Muscle of leg (tissue), 3 donors: ENCODE measurements at regions not wholly inside any gene's neighbourhood (a gene's known extent, or its start where the extent isn't known, plus 50 kb on each side); places are given as distances from the start of the nearest gene placed in this dataset.

ENCODE experiments used
- DNase-seq: peaks from one replicate; pipeline ENCODE4 v3.0.0; 2013
- H3K27ac ChIP-seq: one replicate; pipeline ENCODE4 v1.5.1; 2013; ENCODE audit warnings: mild to moderate bottlenecking, low read length, control low read depth
- H3K27me3 ChIP-seq: one replicate; pipeline ENCODE4 v1.6.1; 2013; ENCODE audit warnings: low read length; ENCODE audit not compliant: control insufficient read depth, insufficient read depth
- H3K36me3 ChIP-seq: one replicate; pipeline ENCODE4 v1.6.1; 2013; ENCODE audit warnings: low read length; ENCODE audit not compliant: control insufficient read depth, insufficient read depth
- H3K4me1 ChIP-seq: one replicate; pipeline ENCODE4 v1.6.1; 2013; ENCODE audit warnings: low read length; ENCODE audit not compliant: control insufficient read depth, insufficient read depth
- H3K4me3 ChIP-seq: one replicate; pipeline ENCODE4 v1.5.1; 2013; ENCODE audit warnings: low read length, control low read depth
- H3K9me3 ChIP-seq: replicated peaks from 2 replicates; pipeline ENCODE4 v1.6.1; 2013; ENCODE audit warnings: low read depth, low read length; ENCODE audit not compliant: control insufficient read depth
- WGBS: methylation state at CpG from one replicate; pipeline ENCODE4 v1.1.5; 2013; ENCODE audit warnings: missing lambda C conversion rate; ENCODE audit not compliant: insufficient coverage; 5-methylcytosine and 5-hydroxymethylcytosine counted together

GRCh38 chr13:106003651-106004050 is 531.8 kb downstream of the EFNB2 start:
- WGBS, result no CpG with 5 or more reads among the region's 1 CpG
- no peak for DNase-seq
- Histone ChIP-seq H3K9me3 (no peaks in the 10 kb centered on the region), H3K27me3 (no peaks in the 10 kb centered on the region), H3K4me3 (no peak overlapping the region), H3K36me3 (no peaks in the 10 kb centered on the region), H3K27ac (no peak overlapping the region), H3K4me1 (no peaks in the 10 kb centered on the region)

DNA sequence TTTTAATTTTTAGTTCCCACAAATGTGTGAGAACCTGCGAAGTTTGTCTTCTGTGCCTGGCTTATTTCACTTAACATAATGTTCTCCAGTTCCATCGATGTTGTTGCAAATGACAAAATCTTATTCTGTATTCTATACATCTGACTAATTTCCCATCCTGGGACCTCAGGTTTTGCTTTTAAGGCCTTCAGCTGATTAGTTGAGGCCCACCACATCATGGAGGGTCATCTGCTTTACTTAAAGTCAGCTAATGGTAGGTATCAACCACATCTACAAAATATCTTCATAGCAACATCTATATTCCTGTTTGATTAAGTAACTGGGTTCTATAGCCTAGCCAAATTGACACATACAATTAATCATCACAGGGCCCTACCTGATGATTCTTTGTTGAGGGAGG is 534.0 kb downstream of the EFNB2 start:
- peaks cover 19% of the 10 kb centered on the region for H3K4me1 ChIP-seq
- H3K4me3 ChIP-seq, result no peak overlapping the region
- no peak for DNase-seq
- no peaks in the 10 kb centered on the region for H3K27me3 ChIP-seq
- no peaks in the 10 kb centered on the region for H3K36me3 ChIP-seq
- H3K9me3 ChIP-seq, result no peaks in the 10 kb centered on the region
- 100% methylated on average over 1 of the region's 2 CpGs for WGBS
- no peak overlapping the region for H3K27ac ChIP-seq

DNA sequence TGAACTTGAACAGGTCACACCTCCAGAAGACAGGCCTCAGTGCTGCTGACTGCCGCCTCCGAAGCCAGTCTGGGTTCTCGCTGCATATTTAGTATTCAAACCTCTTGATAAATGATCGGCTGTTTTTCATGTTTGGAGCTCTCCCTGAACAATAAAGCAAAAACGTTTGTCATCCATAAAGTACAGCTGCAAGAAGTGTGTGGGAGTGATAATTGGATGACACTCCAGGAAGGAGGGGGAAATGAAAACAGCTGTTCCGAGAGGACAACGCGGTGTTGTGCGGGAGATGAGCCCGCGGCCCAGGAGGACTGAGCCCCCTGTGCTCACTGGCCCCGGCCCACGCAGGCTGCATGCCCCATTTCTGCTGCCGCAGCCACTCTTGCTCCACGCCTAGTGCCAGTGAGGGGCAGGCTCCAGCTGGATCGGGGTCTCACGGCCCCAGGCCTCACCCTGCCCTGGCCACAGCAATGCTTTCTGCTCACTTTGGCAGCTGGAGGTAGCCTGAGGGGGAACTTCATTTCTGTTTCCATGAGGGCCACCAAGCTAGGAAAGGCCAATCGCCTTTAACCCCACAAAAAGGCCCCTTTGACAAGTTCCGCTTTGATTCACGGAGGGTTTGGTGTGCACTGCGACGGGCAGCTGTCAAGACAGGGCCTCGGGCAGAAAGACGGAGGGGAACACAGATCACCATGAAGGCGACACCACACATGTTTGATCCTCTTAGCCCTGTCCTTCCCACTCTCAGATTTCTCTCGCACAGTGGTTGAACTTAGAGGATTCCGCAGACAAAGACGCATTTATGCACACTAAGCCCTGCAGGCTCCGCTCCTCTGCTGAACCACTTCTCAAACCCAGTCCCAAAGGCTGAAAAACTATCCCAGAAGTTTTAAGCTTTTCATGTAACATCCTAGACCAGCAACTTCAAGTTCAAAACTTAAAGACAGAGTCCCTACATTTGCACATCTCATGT is 537.6 kb downstream of the EFNB2 start:
- peaks cover 21% of the 10 kb centered on the region for H3K4me1 ChIP-seq
- 34% methylated on average over 22 of the region's 29 CpGs for WGBS
- H3K4me3 ChIP-seq, result no peak overlapping the region
- peak overlapping the region; percentile 82 for H3K27ac ChIP-seq
- H3K27me3 ChIP-seq, result no peaks in the 10 kb centered on the region
- no peaks in the 10 kb centered on the region for H3K9me3 ChIP-seq
- peak; percentile 88 for DNase-seq
- H3K36me3 ChIP-seq, result no peaks in the 10 kb centered on the region

- H3K27me3 ChIP-seq, result no peaks in the 10 kb centered on the region
- H3K4me3 ChIP-seq, result no peak overlapping the region
- H3K4me1 ChIP-seq, result peaks cover 24% of the 10 kb centered on the region
- H3K27ac ChIP-seq, result no peak overlapping the region
- H3K9me3 ChIP-seq, result no peaks in the 10 kb centered on the region
- DNase-seq, result no peak
- no peaks in the 10 kb centered on the region for H3K36me3 ChIP-seq
- 67% methylated on average over 11 of the region's 13 CpGs for WGBS
Observed at GRCh38 chr13:105996391-105997025, 539.0 kb downstream of the EFNB2 start.

- H3K27ac ChIP-seq, result no peak overlapping the region
- no peak for DNase-seq
- no peaks in the 10 kb centered on the region for H3K9me3 ChIP-seq
- no peaks in the 10 kb centered on the region for H3K36me3 ChIP-seq
- H3K4me3 ChIP-seq, result no peak overlapping the region
- 93% methylated on average over 5 of the region's 5 CpGs for WGBS
- H3K4me1 ChIP-seq, result peaks cover 25% of the 10 kb centered on the region
- H3K27me3 ChIP-seq, result no peaks in the 10 kb centered on the region
Observed at GRCh38 chr13:105994340-105994739, 541.1 kb downstream of the EFNB2 start.

DNA sequence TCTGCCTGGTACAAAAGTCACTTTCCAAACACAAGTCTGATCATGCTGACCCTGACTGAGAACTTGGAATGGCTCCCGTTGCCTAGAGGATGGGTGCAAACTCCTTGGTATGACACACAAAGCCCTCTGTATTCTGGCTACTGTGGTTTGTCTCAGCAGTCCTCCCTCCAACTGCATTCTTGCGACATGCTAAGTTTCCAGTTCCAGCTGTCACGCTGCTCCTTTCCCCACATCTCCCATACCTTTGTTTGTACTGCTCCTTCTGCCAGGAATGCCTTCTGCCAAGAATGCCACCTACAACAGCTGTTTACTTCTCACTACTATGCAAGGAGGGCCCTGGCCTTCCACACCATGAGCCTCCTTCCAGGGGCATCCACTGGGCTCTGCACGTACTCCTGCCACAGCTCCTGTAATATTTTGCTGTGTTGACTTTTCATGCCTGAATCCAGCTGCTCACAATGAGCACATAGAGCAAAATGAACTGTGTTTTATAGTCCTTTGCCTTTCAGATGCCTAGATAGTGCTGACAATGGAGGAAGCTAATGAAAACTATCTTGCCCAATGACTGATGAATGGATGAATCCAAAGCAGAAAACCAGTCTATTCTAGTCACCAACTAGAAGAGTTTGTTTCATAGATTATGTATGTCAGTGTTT is 543.7 kb downstream of the EFNB2 start:
- DNase-seq, result peak; percentile 31
- H3K36me3 ChIP-seq, result no peaks in the 10 kb centered on the region
- no peaks in the 10 kb centered on the region for H3K27me3 ChIP-seq
- H3K4me1 ChIP-seq, result peaks cover 9% of the 10 kb centered on the region
- 69% methylated on average over 4 of the region's 4 CpGs for WGBS
- no peak overlapping the region for H3K4me3 ChIP-seq
- no peaks in the 10 kb centered on the region for H3K9me3 ChIP-seq
- no peak overlapping the region for H3K27ac ChIP-seq

DNA sequence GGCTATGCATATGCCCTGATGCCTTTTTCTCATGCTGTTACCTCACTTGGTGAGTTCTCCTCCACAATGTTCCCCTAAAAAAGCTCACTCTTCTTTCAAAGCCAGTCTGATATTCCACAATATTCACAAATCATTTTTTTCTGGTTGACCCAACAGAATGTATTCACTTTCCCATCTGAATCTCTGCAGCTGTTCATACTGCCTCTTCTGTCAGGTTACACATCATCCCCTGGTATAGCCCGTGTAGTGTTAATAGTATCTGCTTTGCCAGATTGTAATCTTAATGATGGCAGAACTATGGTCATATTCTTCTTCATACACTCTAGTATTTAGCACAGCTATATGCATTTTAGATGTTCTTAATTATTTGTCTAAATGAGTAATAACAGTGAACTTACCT is 544.3 kb downstream of the EFNB2 start:
- no peak for DNase-seq
- Histone ChIP-seq H3K27me3 (no peaks in the 10 kb centered on the region), H3K4me1 (peaks cover 4% of the 10 kb centered on the region), H3K4me3 (no peak overlapping the region), H3K36me3 (no peaks in the 10 kb centered on the region), H3K9me3 (no peaks in the 10 kb centered on the region), H3K27ac (no peak overlapping the region)
- WGBS, result no CpG with 5 or more reads among the region's 1 CpG

- Histone ChIP-seq H3K36me3 (no peaks in the 10 kb centered on the region), H3K27ac (no peak overlapping the region), H3K4me3 (no peak overlapping the region), H3K4me1 (peaks cover 4% of the 10 kb centered on the region), H3K27me3 (no peaks in the 10 kb centered on the region), H3K9me3 (no peaks in the 10 kb centered on the region)
- no peak for DNase-seq
- 93% methylated on average over 1 of the region's 4 CpGs for WGBS
Observed at GRCh38 chr13:105990256-105990958, 545.1 kb downstream of the EFNB2 start.

DNA sequence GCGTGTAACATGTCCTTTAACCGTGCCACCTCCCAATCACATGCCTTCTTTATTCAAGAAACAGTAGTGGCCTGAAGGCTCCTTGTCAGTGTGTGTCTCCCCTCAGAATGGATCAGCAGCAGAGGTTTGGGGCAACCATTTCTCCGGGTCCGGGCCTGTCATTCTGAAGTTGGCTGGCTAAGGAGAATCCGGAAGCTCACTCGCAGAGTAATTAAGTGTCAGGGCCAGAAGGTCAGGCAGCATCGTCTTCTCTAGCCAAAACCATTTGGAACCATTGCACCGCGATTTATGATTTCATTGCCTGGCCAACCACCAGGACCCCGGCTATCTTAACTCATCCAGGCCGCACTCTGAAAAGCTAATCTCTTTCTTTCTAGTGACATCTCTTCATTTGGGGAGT is 550.8 kb downstream of the EFNB2 start:
- Histone ChIP-seq H3K4me1 (no peaks in the 10 kb centered on the region), H3K27me3 (no peaks in the 10 kb centered on the region), H3K4me3 (no peak overlapping the region), H3K9me3 (no peaks in the 10 kb centered on the region), H3K27ac (no peak overlapping the region), H3K36me3 (no peaks in the 10 kb centered on the region)
- 34% methylated on average over 11 of the region's 11 CpGs for WGBS
- DNase-seq, result no peak

DNA sequence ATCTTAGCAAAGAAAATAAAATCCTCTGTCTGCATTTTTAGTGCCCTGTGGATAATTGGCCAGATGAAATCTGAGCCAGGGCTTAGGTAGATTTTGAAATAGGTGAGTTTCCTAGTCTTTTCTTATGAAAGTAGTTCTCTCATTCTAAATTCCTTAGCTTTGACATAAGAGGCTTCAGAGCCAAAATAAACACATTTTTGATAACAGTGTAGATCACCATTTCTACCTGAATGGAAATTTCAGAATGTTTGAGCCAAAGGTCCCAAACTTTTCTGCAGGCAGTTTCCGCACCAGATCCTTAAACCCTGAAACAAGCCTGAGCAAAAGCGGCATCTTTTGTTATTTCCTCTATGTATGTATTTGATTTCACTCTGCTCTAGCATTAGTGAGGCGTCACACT is 551.2 kb downstream of the EFNB2 start:
- no peak for DNase-seq
- WGBS, result 87% methylated on average over 3 of the region's 3 CpGs
- Histone ChIP-seq H3K4me1 (no peaks in the 10 kb centered on the region), H3K36me3 (no peaks in the 10 kb centered on the region), H3K27me3 (no peaks in the 10 kb centered on the region), H3K4me3 (no peak overlapping the region), H3K27ac (no peak overlapping the region), H3K9me3 (no peaks in the 10 kb centered on the region)
